SU-DHL-6 (cell line): ENCODE measurements at regions not wholly inside any gene's neighbourhood (a gene's known extent, or its start where the extent isn't known, plus 50 kb on each side); places are given as distances from the start of the nearest gene placed in this dataset.

Experiments
- EZH2phosphoT487 ChIP-seq: fragments of 200-600 bp; sonication (generic), shearing (Covaris generic); conservative IDR thresholded peaks from 2 replicates; pipeline ENCODE4 v1.6.1; 2018; ENCODE audit warnings: mild to moderate bottlenecking, antibody characterized with exemption, low read length, moderate library complexity, mixed read lengths
- TF ChIP-seq, protein P1 (sequence below): fragments of 200-600 bp; sonication (generic); IDR thresholded peaks from one replicate; pipeline ENCODE4 v1.5.1; 2017; ENCODE audit warnings: antibody characterized with exemption, mild to moderate bottlenecking, low read length, moderate library complexity; ENCODE audit not compliant: insufficient read depth, poor library complexity, severe bottlenecking

DNA sequence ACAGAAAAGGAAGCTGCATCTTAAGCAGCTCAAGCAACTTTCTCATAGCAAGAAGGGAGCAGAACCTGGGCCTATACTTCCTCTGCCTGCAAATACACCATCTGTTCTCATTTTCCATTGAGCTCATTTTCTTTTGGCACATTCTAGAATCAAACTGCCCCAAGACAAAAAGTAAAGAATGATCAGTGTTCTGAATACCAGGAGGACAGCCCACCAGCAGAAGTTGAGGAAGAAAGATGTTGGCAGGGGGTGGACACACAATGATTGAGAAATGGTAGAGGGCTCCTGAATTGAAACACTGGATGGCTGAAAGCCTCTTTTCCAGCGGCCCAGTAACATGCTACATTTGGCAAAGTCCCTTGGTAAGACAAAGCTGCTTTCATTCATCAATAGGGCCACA lies 171.8 kb downstream of the MED10 start:
- TF ChIP-seq, protein P1, sequence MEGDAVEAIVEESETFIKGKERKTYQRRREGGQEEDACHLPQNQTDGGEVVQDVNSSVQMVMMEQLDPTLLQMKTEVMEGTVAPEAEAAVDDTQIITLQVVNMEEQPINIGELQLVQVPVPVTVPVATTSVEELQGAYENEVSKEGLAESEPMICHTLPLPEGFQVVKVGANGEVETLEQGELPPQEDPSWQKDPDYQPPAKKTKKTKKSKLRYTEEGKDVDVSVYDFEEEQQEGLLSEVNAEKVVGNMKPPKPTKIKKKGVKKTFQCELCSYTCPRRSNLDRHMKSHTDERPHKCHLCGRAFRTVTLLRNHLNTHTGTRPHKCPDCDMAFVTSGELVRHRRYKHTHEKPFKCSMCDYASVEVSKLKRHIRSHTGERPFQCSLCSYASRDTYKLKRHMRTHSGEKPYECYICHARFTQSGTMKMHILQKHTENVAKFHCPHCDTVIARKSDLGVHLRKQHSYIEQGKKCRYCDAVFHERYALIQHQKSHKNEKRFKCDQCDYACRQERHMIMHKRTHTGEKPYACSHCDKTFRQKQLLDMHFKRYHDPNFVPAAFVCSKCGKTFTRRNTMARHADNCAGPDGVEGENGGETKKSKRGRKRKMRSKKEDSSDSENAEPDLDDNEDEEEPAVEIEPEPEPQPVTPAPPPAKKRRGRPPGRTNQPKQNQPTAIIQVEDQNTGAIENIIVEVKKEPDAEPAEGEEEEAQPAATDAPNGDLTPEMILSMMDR = no peak
- no peak for TF ChIP-seq EZH2phosphoT487
